ENCODE measurements at regions not wholly inside any gene's neighbourhood (a gene's known extent, or its start where the extent isn't known, plus 50 kb on each side); places are given as distances from the start of the nearest gene placed in this dataset.

GRCh38 chr20:60064554-60065196, 106.5 kb downstream of the CDH26 start:
- ChIA-PET CTCF (interaction anchor here (1.7 kb wide), 1 partner anchor 11 kb away, joined by 3 read pairs; no protein-coding TSS in a partner anchor), POLR2A (no interaction called here)
- Mint-ChIP-seq H3K27me3 (no peaks in the 10 kb centered on the region), H3K9me3 (peaks cover 9% of the 10 kb centered on the region), H3K4me1 (peaks cover 22% of the 10 kb centered on the region), H3K4me3 (no peak overlapping the region), H3K27ac (no peak overlapping the region), H3K36me3 (ENCODE audit: low read depth) (peaks cover 3% of the 10 kb centered on the region)
- DNase-seq, result no peak

- no peak for DNase-seq
- H3K4me1 Mint-ChIP-seq, result peaks cover 22% of the 10 kb centered on the region
- no peak overlapping the region for H3K27ac Mint-ChIP-seq
- no peaks in the 10 kb centered on the region for H3K27me3 Mint-ChIP-seq
- peaks cover 9% of the 10 kb centered on the region for H3K9me3 Mint-ChIP-seq
- ChIA-PET POLR2A (no interaction called here), CTCF (interaction anchor here (0.6 to 1.7 kb wide), 3 partner anchors 9 to 44 kb away, joined by 3 read pairs; no protein-coding TSS in a partner anchor)
- peaks cover 3% of the 10 kb centered on the region for H3K36me3 Mint-ChIP-seq (ENCODE audit: low read depth)
- no peak overlapping the region for H3K4me3 Mint-ChIP-seq
These were observed 107.7 kb downstream of the CDH26 start for GRCh38 chr20:60065741-60066437.

DNA sequence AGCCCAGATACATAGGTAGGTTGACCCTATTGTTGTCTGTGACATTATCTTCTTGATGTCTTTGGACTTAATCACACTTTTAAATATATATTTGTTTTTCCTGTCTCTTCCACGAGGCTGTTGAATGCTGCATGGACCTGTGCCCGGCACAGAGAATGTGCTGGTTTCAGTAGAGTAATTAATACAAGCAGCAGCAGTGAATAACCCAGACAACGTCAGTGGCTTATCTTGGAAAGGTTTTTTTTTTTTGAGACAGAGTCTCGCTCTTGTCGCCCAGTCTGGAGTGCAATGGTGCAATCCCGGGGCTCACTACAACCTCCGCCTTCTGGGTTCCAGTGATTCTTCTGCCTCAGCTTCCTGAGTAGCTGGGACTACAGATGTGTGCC, 108.2 kb downstream of the CDH26 start:
- Mint-ChIP-seq H3K4me3 (no peak overlapping the region), H3K36me3 (ENCODE audit: low read depth) (peaks cover 3% of the 10 kb centered on the region), H3K4me1 (peaks cover 22% of the 10 kb centered on the region), H3K27ac (no peak overlapping the region), H3K9me3 (peaks cover 9% of the 10 kb centered on the region), H3K27me3 (no peaks in the 10 kb centered on the region)
- CTCF ChIA-PET, result interaction anchor here (1.0 kb wide), 1 partner anchor 9 kb away, joined by 3 read pairs; no protein-coding TSS in a partner anchor
- POLR2A ChIA-PET, result no interaction called here
- DNase-seq, result no peak

GRCh38 chr20:60068509-60068908, 110.3 kb downstream of the CDH26 start:
- ChIA-PET CTCF (no interaction called here), POLR2A (no interaction called here)
- Mint-ChIP-seq H3K27ac (no peak overlapping the region), H3K4me3 (no peak overlapping the region), H3K4me1 (peaks cover 15% of the 10 kb centered on the region), H3K36me3 (ENCODE audit: low read depth) (peaks cover 3% of the 10 kb centered on the region), H3K27me3 (no peaks in the 10 kb centered on the region), H3K9me3 (peaks cover 9% of the 10 kb centered on the region)
- DNase-seq, result no peak

DNA sequence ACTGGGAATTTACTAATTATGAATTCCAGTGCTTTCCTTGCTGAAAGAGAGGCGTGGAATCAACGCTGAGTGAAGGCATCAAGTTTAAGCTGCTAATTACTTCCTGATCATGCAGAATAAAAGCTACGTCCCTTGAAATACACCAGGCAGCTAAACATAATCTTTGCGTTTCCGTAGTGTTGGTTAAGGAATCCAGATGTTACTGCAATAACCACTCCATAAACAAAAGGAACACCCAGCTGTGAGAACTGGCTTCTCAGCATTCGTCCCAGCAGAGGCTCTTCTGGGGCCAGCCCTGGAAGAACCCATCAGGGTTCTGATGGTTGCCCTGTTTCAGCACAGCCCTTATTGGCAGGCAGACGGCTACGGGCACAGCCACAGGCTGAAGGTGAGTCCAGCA, 111.4 kb downstream of the CDH26 start:
- peaks cover 3% of the 10 kb centered on the region for H3K36me3 Mint-ChIP-seq (ENCODE audit: low read depth)
- peaks cover 8% of the 10 kb centered on the region for H3K9me3 Mint-ChIP-seq
- peaks cover 6% of the 10 kb centered on the region for H3K4me1 Mint-ChIP-seq
- CTCF ChIA-PET, result no interaction called here
- H3K27ac Mint-ChIP-seq, result no peak overlapping the region
- H3K27me3 Mint-ChIP-seq, result no peaks in the 10 kb centered on the region
- H3K4me3 Mint-ChIP-seq, result no peak overlapping the region
- DNase-seq, result no peak
- POLR2A ChIA-PET, result no interaction called here

- DNase-seq, result no peak
- H3K4me3 Mint-ChIP-seq, result no peak overlapping the region
- peaks cover 4% of the 10 kb centered on the region for H3K4me1 Mint-ChIP-seq
- no peak overlapping the region for H3K27ac Mint-ChIP-seq
- no peaks in the 10 kb centered on the region for H3K27me3 Mint-ChIP-seq
- H3K36me3 Mint-ChIP-seq (ENCODE audit: low read depth), result peaks cover 3% of the 10 kb centered on the region
- peaks cover 5% of the 10 kb centered on the region for H3K9me3 Mint-ChIP-seq
- POLR2A ChIA-PET, result no interaction called here
- CTCF ChIA-PET, result no interaction called here
These were observed 112.6 kb downstream of the CDH26 start for GRCh38 chr20:60070791-60071190.

DNA sequence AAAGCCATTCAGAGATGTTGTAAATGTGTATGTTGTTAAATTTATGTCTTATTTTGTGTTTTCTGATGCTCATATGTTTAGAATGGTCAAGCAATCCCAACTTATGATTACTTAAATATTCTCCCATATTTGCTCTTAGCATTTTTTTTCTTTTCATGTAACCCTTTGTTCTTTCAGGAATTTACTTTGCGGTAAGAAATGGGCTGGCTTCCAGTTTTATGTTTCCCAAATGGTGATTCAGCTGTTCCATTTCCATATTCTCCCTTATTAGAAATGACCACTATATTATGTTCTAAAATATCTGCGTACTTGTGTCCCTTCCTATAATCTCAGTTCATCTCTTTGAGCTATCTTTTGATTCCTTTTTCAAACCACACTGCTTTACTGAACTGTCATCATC, 113.7 kb downstream of the CDH26 start:
- CTCF ChIA-PET, result no interaction called here
- Mint-ChIP-seq H3K4me1 (no peaks in the 10 kb centered on the region), H3K36me3 (ENCODE audit: low read depth) (no peaks in the 10 kb centered on the region), H3K4me3 (no peak overlapping the region), H3K9me3 (no peaks in the 10 kb centered on the region), H3K27me3 (no peaks in the 10 kb centered on the region), H3K27ac (no peak overlapping the region)
- no peak for DNase-seq
- POLR2A ChIA-PET, result no interaction called here

DNA sequence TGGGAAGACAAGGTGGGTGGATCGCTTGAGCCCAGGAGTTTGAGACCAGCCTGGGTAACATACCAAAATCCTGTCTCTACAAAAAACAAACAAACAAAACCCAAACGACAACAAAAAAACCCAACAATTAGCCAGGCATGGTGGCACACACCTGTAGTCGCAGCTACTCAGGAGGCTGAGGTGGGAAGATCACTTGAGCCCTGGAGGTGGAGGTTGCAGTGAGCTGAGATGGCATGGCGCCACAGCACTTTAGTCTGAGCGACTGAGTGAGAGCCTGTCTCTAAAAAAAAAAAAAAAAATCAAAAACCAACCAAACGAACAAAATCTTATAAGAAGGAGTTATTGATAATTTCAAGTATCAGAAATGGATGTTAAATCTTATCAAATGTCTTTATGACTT, 114.9 kb downstream of the CDH26 start:
- ChIA-PET POLR2A (no interaction called here), CTCF (interaction anchor here (0.6 kb wide), 1 partner anchor 227 kb away, joined by 3 read pairs; no protein-coding TSS in a partner anchor)
- Mint-ChIP-seq H3K27me3 (no peaks in the 10 kb centered on the region), H3K4me3 (no peak overlapping the region), H3K27ac (no peak overlapping the region), H3K4me1 (no peaks in the 10 kb centered on the region), H3K9me3 (no peaks in the 10 kb centered on the region), H3K36me3 (ENCODE audit: low read depth) (no peaks in the 10 kb centered on the region)
- DNase-seq, result no peak

DNA sequence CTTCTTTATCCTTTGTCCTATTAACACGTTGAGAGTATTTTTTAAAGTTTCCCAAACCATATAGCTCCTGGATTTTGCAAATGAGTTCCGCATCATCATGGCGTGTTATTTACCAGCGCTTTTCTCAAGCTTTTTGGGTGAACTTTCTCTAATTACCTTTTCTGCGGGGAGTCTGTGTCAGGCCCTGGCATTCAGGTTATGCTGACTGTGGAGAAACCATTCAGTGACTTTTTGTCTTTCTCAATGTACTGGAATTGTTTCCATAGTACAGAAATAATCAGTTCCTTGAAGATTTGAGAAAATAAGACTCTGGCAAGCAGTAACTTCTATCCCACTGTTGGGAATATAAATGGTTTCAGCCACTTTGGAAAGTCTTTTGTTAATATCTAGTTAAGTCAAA, 115.3 kb downstream of the CDH26 start:
- ChIA-PET CTCF (interaction anchor here (0.6 kb wide), 1 partner anchor 226 kb away, joined by 3 read pairs; no protein-coding TSS in a partner anchor), POLR2A (no interaction called here)
- DNase-seq, result no peak
- Mint-ChIP-seq H3K4me1 (no peaks in the 10 kb centered on the region), H3K27me3 (no peaks in the 10 kb centered on the region), H3K4me3 (no peak overlapping the region), H3K36me3 (ENCODE audit: low read depth) (no peaks in the 10 kb centered on the region), H3K9me3 (no peaks in the 10 kb centered on the region), H3K27ac (no peak overlapping the region)

- no peaks in the 10 kb centered on the region for H3K4me1 Mint-ChIP-seq
- ChIA-PET POLR2A (no interaction called here), CTCF (no interaction called here)
- no peaks in the 10 kb centered on the region for H3K36me3 Mint-ChIP-seq (ENCODE audit: low read depth)
- H3K27me3 Mint-ChIP-seq, result no peaks in the 10 kb centered on the region
- DNase-seq, result no peak
- no peak overlapping the region for H3K4me3 Mint-ChIP-seq
- H3K9me3 Mint-ChIP-seq, result no peaks in the 10 kb centered on the region
- no peak overlapping the region for H3K27ac Mint-ChIP-seq
These were observed 116.1 kb downstream of the CDH26 start for GRCh38 chr20:60074276-60074675.

- DNase-seq, result no peak
- H3K27me3 Mint-ChIP-seq, result no peaks in the 10 kb centered on the region
- ChIA-PET POLR2A (no interaction called here), CTCF (no interaction called here)
- no peak overlapping the region for H3K27ac Mint-ChIP-seq
- no peaks in the 10 kb centered on the region for H3K9me3 Mint-ChIP-seq
- H3K36me3 Mint-ChIP-seq (ENCODE audit: low read depth), result no peaks in the 10 kb centered on the region
- H3K4me1 Mint-ChIP-seq, result no peaks in the 10 kb centered on the region
- H3K4me3 Mint-ChIP-seq, result no peak overlapping the region
These were observed 120.4 kb downstream of the CDH26 start for GRCh38 chr20:60078351-60079250.

DNA sequence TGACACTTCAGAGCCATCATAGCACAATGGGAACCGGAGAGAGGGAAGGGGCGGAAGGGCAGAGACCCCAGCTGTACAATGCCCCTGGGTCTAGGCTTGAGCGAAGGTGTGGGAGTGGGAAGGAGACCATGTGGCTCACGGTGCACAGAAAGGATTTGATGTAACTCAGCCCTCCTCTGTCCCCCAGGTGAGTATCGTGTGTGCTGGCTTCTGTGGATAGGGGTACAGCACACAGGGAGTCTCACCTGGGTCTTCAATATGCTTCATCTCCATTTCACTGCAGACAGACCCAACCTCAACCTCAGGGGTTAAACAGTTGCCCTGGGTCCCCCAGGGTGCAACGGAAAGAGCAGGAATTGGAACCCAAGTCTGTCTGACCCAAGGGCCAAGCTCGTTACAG, 122.2 kb downstream of the CDH26 start:
- H3K27ac Mint-ChIP-seq, result no peak overlapping the region
- CTCF ChIA-PET, result interaction anchor here (1.3 kb wide), 1 partner anchor 23 kb away, joined by 4 read pairs; no protein-coding TSS in a partner anchor
- H3K36me3 Mint-ChIP-seq (ENCODE audit: low read depth), result no peaks in the 10 kb centered on the region
- DNase-seq, result no peak
- H3K9me3 Mint-ChIP-seq, result no peaks in the 10 kb centered on the region
- no peak overlapping the region for H3K4me3 Mint-ChIP-seq
- H3K27me3 Mint-ChIP-seq, result peaks cover 3% of the 10 kb centered on the region
- POLR2A ChIA-PET, result no interaction called here
- H3K4me1 Mint-ChIP-seq, result no peaks in the 10 kb centered on the region

DNA sequence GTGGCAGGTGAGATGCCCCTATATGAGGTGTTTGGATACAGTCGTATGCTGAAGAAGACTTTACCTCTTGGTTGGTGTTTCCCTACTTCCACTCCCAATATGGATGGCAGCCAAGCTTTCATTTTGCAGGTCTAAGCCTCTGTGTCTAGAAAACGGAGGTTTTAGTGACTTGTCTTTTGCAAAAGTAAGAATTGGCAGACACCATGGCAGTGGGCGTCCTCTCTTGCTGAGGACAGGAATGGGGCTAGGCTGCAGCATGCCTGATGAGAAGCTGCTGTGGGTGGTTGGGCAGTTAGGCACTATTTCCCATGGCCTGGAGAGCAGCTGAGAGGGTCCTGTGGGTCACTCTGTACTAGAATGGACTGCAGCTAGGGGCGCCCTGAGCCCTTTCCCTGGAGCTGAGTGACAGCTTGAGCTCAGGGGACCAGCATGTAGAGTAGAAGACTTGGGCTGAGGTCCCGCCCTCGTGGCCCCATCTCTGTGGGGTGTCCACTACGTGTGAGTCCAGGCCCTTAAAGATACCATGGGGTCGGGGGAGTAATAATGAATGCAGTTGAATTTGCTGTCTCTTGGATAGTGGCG, 127.4 kb downstream of the CDH26 start:
- POLR2A ChIA-PET, result no interaction called here
- H3K27me3 Mint-ChIP-seq, result peaks cover 27% of the 10 kb centered on the region
- H3K4me1 Mint-ChIP-seq, result peaks cover 2% of the 10 kb centered on the region
- CTCF ChIA-PET, result no interaction called here
- H3K9me3 Mint-ChIP-seq, result no peaks in the 10 kb centered on the region
- H3K27ac Mint-ChIP-seq, result no peak overlapping the region
- DNase-seq, result no peak
- H3K36me3 Mint-ChIP-seq (ENCODE audit: low read depth), result no peaks in the 10 kb centered on the region
- no peak overlapping the region for H3K4me3 Mint-ChIP-seq

All from activated CD4-positive, alpha-beta T cell treated with anti-CD3 and anti-CD28 coated beads, Interleukin-2, amount 10 ng/mL, durations not matched to agents 7 days and 5 days (primary cell).